HG03439 (cell line): ENCODE measurements at regions not wholly inside any gene's neighbourhood (a gene's known extent, or its start where the extent isn't known, plus 50 kb on each side); places are given as distances from the start of the nearest gene placed in this dataset.
"Not testable (repeated sequence)": the region's sequence is repeated elsewhere in the genome, so short reads cannot be mapped to it uniquely, and the experiment has no call there.

ENCODE experiments used
- ATAC-seq: cut with Tn5 transposase; IDR thresholded peaks from one replicate; pipeline ENCODE4 v1.9.1; 2021; ENCODE audit warnings: mild to moderate bottlenecking, moderate library complexity; ENCODE audit not compliant: unreplicated experiment

DNA sequence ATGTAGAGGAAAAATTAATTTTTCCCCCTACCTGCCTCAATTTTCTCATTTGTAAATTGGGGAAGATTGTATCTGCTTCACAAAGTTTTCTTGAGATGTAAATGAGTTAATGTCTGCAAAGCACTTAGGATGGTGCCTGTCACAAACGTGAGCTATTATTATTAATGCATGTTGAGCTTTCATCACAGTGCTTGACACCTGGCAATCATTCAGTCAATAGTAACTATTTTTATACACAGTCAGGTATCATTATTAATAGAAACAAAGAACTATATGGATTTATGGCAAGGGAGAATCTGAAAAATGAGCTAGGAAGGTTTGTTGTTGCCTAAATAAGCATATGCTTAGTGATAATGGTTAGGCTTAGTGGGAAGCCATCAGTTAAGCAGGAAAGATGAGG, 238.2 kb upstream of the GRM7 start:
- no peak for ATAC-seq

DNA sequence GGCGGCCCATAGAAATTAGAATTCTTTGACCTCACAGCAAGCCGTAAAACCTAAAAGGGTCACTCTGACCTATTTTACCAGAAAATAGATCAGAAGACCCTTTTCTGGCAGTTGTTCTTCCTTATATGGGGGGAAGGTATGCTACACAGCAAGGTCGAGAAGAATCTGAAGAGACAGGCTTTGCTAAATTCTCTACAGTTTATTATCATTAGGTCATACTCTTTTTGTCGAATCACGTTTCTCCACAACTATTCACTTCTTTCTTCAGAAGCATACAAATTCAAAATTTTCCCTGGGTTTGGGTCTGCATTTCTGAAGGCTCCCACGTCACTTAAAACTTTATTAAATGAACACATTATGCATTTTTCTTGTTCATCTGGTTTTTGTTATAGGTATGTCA, 229.5 kb upstream of the GRM7 start:
- ATAC-seq: no peak

- no peak for ATAC-seq
Observed at GRCh38 chr3:6640907-6641306, 220.0 kb upstream of the GRM7 start.

DNA sequence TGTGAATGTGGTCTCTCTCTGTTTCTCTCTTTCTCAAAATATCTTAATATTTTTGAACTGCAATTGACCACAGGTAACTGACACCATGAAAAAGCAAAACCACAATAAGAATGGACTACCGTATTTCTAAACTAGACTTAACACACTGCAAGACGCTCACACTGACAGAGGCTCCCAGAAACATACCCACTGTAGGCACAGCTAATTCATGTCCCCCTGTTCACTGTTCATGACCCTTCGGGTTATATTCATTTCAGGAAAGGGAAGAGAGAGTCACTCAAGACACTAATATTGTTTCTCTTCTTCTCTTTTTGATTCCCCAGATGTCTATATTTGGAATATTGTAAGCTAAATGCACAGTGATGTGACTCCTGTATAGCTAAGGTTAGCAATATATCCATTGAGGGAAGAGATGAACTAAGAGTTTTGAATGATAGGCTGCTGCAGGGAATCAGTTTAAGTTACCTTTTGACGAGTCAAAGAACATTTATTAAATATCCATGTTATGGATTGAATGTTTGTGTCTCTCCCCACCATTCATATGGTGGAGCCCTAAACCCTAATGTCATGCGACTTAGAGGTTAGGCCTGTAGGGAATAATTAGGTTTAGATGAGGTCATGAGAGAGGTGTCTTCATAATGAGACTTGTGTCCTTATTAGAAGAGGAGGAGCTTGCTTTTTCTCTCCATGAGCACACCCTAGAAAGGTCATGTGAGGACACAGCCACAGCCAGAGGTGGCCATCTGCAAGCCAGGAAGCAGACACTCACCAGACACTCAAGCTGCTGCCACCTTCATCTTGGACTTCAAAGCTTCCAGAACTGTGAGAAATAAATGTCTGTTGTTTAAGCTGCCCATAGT, 216.6 kb upstream of the GRM7 start:
- no peak for ATAC-seq

GRCh38 chr3:6654670-6655069, 206.2 kb upstream of the GRM7 start:
- no peak for ATAC-seq

DNA sequence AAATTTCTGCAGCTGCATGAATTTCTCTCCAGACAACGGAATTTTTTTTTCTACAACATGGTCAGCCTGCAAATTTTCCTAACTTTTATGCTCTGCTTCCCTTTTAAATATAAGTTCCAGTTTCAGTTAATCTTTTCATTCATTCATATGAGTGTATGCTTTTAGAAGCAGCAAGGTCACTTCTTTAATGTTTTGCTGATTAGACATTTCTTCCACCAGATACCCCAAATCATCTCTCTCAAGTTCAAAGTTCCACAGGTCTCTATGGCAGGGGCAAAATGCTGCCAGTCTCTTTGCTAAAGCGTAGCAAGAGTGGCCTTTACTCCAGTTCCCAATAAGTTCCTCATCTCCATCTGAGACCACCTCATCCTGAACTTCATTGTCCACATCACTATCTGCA, 205.6 kb upstream of the GRM7 start:
- ATAC-seq: no peak

DNA sequence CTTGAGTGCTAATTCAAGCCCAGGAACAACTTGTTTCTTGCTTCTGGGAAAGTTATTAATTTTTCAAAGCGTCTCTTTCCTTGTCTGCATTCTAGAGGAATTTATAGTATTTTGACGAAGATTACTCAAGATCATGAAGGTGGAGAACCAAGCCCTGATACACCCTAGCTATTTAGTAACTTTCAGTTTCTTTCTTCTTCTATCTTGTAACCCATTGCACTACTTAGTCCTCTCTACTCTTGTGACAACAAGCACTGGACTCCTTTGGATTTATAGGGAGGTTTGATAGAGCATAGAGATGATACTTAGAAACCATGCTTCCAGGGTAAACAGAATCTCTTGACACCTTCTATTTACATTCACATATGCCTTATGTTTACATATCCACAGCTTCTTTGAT, 203.3 kb upstream of the GRM7 start:
- no peak for ATAC-seq

DNA sequence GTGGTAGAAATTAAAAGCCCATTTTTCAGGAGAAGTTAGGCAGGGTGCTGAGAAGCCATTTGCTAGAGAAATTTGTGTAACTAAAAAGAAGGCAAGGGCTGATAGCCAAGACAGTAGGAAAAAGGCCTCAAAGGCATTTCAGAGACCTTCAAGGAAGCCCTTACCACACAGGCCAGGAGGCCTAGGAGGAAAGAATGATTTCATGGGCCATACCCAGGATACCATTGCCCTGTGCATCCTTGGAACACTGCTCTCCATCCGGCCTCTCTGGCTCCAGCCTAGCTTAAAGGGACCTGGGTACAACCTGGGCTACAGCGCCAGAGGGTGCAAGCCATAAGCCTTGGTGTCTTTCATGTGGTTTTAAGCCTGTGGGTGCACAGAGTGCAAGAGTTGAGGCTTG, 193.6 kb upstream of the GRM7 start:
- no peak for ATAC-seq

DNA sequence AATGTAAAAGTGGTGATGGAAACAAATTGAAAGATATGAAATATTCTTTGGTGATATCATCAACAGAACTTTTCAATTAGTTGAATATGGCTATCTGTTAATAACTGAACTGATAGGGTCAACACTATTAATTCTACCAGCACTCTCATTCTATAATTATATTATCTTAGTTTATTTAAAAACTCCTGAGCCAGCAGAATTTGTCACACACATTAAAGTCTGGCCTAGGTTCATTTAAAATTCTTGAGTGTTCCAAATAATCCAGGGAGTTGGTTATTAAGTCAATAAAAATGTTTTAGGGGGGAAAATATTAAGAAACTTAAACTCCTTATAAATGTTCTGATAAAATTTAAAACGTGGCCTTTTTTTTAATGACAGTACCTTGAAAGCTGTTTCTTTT, 189.6 kb upstream of the GRM7 start:
- ATAC-seq: no peak

DNA sequence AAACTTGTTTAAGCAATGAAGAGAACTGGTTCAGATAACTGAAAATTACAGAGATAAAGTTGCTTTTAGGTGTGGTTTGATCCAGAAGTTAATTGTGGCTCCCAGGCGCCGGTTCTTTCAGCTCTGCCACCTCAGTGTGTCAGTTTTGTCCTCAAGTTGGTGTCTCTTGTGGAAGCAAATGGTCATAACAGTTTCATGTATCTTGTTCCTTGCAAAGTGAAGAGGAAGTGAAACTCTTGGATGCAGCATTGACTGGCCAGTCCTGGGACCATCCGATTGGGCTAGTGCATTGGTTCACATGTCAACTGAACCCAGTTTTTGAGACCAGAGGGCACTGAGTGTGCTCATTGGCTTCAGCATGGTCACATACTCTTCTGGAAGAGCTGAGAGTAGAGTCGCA, 181.4 kb upstream of the GRM7 start:
- no peak for ATAC-seq

GRCh38 chr3:6680119-6680806, 180.7 kb upstream of the GRM7 start:
- ATAC-seq: peak; percentile 59

DNA sequence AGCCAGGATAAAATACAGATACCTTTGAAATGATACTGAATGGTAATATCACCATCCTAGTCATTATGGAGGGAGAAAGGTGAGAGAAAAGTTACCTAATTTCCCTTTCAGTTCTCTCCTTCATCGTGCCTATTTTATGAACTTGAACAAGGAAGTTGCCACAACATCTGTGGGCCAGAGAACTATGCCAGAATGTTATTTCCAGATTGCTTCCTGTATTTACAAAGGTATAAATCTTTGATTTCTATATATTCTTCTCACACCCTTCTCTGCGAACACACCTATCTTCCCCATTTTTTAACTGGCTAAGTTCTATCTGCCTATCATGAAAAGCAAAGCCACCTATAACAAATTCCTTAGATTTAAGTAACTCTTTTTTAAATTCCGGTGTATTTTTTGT, 163.6 kb upstream of the GRM7 start:
- no peak for ATAC-seq

DNA sequence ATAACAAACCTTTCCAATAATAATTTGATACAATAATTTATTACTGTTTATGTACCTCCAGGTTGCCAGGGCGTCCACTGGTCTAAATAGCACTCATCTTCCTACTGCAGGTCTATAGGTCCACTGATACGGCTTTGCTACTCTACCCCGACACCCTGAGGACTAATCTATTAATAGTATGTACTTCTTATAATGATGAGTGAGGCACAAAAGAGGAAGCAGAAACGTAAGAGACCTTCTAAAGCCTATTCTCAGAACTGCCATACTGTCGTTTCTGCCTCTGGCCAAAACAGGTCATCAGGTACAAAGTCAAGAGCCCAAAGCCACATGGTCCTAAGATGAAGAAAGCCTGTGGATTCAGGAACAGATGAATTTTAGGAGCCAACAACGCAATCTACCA, 163.2 kb upstream of the GRM7 start:
- ATAC-seq: no peak

- not testable (repeated sequence) for ATAC-seq
Observed at GRCh38 chr3:6704817-6705216, 156.1 kb upstream of the GRM7 start.

DNA sequence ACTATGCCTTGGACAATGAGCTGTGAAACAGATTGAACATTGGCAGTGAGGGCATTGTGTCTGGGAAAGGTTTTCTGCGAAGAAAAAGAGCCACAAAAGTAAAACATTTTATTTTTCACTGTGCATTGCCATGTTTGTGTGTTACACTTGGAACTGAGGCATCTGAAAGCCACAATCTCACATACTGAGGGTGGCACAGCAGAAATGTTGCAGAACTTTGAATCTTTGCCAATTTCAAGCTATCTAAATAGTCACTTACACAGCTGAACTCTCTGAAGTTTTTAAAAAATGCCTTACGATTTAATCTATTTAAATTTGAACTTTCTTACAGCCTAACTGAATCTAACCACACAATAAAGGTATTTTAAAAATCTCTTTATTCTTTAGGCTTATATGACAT, 154.1 kb upstream of the GRM7 start:
- ATAC-seq: no peak

GRCh38 chr3:6709178-6709577, 151.7 kb upstream of the GRM7 start:
- no peak for ATAC-seq

- ATAC-seq: no peak
Observed at GRCh38 chr3:6714962-6715361, 146.0 kb upstream of the GRM7 start.

GRCh38 chr3:6716420-6716819, 144.5 kb upstream of the GRM7 start:
- ATAC-seq: no peak

DNA sequence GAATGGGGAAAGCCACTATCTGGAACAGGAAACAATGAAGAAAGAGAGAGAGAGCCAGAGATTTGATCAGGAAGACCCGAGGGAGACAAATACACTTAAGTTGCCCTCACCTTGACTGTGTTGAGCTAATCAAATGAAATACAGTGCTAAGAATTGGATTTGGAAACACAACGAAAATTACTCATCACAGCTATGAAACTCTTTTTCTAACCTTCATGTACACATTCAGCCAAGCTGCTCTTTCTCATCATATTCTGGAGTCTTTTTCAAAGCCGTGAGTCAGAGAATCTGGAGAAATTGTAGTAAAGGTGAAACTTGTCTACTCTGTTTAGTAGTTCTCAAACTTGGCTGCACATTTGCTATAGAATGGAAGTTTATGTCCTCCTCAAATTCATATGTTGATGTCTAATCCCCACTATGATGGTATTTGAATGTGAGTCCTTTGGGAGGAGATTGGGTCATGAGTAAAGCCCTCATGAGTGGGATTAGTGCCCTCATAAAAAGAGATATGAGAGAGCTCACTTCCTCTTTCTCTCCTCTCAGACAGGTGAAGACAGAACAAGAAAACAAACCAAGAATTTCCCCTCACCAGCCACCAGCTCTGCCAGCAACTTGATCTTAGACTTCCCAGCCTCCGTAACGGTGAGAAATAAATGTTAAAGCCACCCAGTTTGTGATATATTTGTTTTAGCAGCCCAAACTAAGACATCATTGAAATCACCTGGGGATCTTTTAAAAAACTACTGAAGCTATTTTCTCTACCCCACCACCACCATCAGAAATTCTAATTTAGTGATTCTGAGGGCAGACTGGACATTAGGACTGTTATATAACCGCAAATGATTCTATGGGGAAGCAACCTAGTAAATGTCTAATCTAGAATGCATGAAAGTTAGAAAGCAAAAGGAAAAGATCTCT, 143.6 kb upstream of the GRM7 start:
- peak; percentile 78 for ATAC-seq

DNA sequence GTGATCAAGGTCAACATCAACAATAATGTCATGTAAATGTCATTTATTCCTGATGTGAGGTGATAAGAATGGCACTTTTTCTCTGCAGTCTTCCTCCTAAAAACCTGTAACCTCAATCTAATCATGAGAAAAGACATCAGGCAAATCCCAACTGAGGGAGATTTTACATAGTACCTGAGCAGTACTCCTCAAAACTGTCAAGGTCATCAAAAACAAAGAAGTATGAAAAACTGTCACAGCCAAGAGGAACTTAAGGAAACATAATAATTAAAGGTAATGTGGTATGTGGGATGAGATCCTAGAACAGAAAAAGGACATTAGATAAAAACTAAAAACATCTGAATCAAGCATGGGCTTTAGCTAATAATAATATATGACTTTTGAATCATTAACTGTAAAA, 140.9 kb upstream of the GRM7 start:
- ATAC-seq: no peak

- no peak for ATAC-seq
Observed at GRCh38 chr3:6721491-6721890, 139.4 kb upstream of the GRM7 start.
